Testis (tissue), 2 donors: ENCODE measurements at regions not wholly inside any gene's neighbourhood (a gene's known extent, or its start where the extent isn't known, plus 50 kb on each side); places are given as distances from the start of the nearest gene placed in this dataset.

Source experiments
- CTCF ChIP-seq, 3 experiments: fragments of 450-650 bp in 2 of 3; fragments of 200-600 bp in 1 of 3; sonication (generic) in 1 of 3; IDR thresholded peaks; one replicate each; pipeline ENCODE4 v1.5.1; 2016 to 2019; ENCODE audit warnings: antibody characterized with exemption in 3 of 3, mild to moderate bottlenecking in 2 of 3, moderate library complexity in 1 of 3
- POLR2A ChIP-seq: fragments of 450-650 bp; IDR thresholded peaks from one replicate; pipeline ENCODE4 v1.6.1; 2017; ENCODE audit warnings: antibody characterized with exemption, mild to moderate bottlenecking, moderate library complexity

- TF ChIP-seq CTCF (IDR thresholded peaks at IDR 0.05) = no peak
- no peak for TF ChIP-seq POLR2A
Measured at GRCh38 chr20:53831228-53831627, 237.6 kb upstream of the ZNF217 start.
